Activated CD8-positive, alpha-beta memory T cell treated with anti-CD3 and anti-CD28 coated beads, Interleukin-2, amount 10 ng/mL, durations not matched to agents 7 days and 5 days (primary cell): ENCODE measurements at regions not wholly inside any gene's neighbourhood (a gene's known extent, or its start where the extent isn't known, plus 50 kb on each side); places are given as distances from the start of the nearest gene placed in this dataset.

Source experiments
- ATAC-seq: fragments of 150-1000 bp; cut with Tn5 transposase; one replicate; pipeline ENCODE4 v1.10.0; 2021; ENCODE audit warnings: moderate library complexity
- CTCF ChIA-PET: fragments of 350-600 bp; sonication (Branson Sonifier 250); formaldehyde crosslinking; loops from one replicate; lab custom pipeline; 2021; ENCODE audit warnings: antibody characterized with exemption; lab: Charles Lee
- DNase-seq: peaks from one replicate; pipeline ENCODE4 v3.0.0-alpha.2; 2020
- H3K27ac Mint-ChIP-seq: one replicate; pipeline ENCODE4 v1.8.0; 2021; ENCODE audit warnings: mild to moderate bottlenecking, mixed read lengths
- H3K27me3 Mint-ChIP-seq: one replicate; pipeline ENCODE4 v1.8.0; 2021; ENCODE audit warnings: mixed read lengths
- H3K36me3 Mint-ChIP-seq: one replicate; pipeline ENCODE4 v1.8.0; 2021; ENCODE audit warnings: mild to moderate bottlenecking, mixed read lengths
- H3K4me1 Mint-ChIP-seq: one replicate; pipeline ENCODE4 v1.8.0; 2021; ENCODE audit warnings: mixed read lengths
- H3K4me3 Mint-ChIP-seq: one replicate; pipeline ENCODE4 v1.8.0; 2021; ENCODE audit warnings: mild to moderate bottlenecking, moderate library complexity, mixed read lengths
- H3K9me3 Mint-ChIP-seq: one replicate; pipeline ENCODE4 v1.8.0; 2022; ENCODE audit warnings: low read depth, mixed read lengths

- H3K9me3 Mint-ChIP-seq, result peaks cover 2% of the 10 kb centered on the region
- ATAC-seq, result no peak
- CTCF ChIA-PET, result no interaction called here
- DNase-seq, result no peak
- no peaks in the 10 kb centered on the region for H3K36me3 Mint-ChIP-seq
- no peak overlapping the region for H3K4me3 Mint-ChIP-seq
- H3K4me1 Mint-ChIP-seq, result no peaks in the 10 kb centered on the region
- no peak overlapping the region for H3K27ac Mint-ChIP-seq
- H3K27me3 Mint-ChIP-seq, result no peaks in the 10 kb centered on the region
These were observed 331.1 kb downstream of the HTR7 start for GRCh38 chr10:90526721-90527120.

GRCh38 chr10:90530521-90530920, 327.3 kb downstream of the HTR7 start:
- no peaks in the 10 kb centered on the region for H3K4me1 Mint-ChIP-seq
- no peak overlapping the region for H3K27ac Mint-ChIP-seq
- no peaks in the 10 kb centered on the region for H3K36me3 Mint-ChIP-seq
- no peak overlapping the region for H3K4me3 Mint-ChIP-seq
- ATAC-seq, result no peak
- no peaks in the 10 kb centered on the region for H3K9me3 Mint-ChIP-seq
- no peaks in the 10 kb centered on the region for H3K27me3 Mint-ChIP-seq
- CTCF ChIA-PET, result no interaction called here
- no peak for DNase-seq

- Mint-ChIP-seq H3K9me3 (peaks cover 2% of the 10 kb centered on the region), H3K4me1 (no peaks in the 10 kb centered on the region), H3K36me3 (no peaks in the 10 kb centered on the region), H3K27me3 (no peaks in the 10 kb centered on the region), H3K4me3 (no peak overlapping the region), H3K27ac (no peak overlapping the region)
- CTCF ChIA-PET, result no interaction called here
- DNase-seq (no peak), ATAC-seq (no peak)
These were observed 300.5 kb downstream of the HTR7 start for GRCh38 chr10:90557385-90557784.

- Mint-ChIP-seq H3K27me3 (no peaks in the 10 kb centered on the region), H3K4me1 (no peaks in the 10 kb centered on the region), H3K4me3 (no peak overlapping the region), H3K27ac (no peak overlapping the region), H3K9me3 (peaks cover 2% of the 10 kb centered on the region), H3K36me3 (no peaks in the 10 kb centered on the region)
- CTCF ChIA-PET, result no interaction called here
- no peak for ATAC-seq
- no peak for DNase-seq
These were observed 297.5 kb downstream of the HTR7 start for GRCh38 chr10:90560331-90560730.

- Mint-ChIP-seq H3K27ac (no peak overlapping the region), H3K4me1 (no peaks in the 10 kb centered on the region), H3K27me3 (no peaks in the 10 kb centered on the region), H3K4me3 (no peak overlapping the region), H3K9me3 (no peaks in the 10 kb centered on the region), H3K36me3 (no peaks in the 10 kb centered on the region)
- DNase-seq (no peak), ATAC-seq (no peak)
- CTCF ChIA-PET, result no interaction called here
These were observed 296.2 kb downstream of the HTR7 start for GRCh38 chr10:90561666-90562065.

- H3K9me3 Mint-ChIP-seq, result no peaks in the 10 kb centered on the region
- no peak overlapping the region for H3K4me3 Mint-ChIP-seq
- no peaks in the 10 kb centered on the region for H3K27me3 Mint-ChIP-seq
- no peaks in the 10 kb centered on the region for H3K36me3 Mint-ChIP-seq
- CTCF ChIA-PET, result no interaction called here
- H3K27ac Mint-ChIP-seq, result no peak overlapping the region
- H3K4me1 Mint-ChIP-seq, result no peaks in the 10 kb centered on the region
- DNase-seq (no peak), ATAC-seq (no peak)
These were observed 286.2 kb downstream of the HTR7 start for GRCh38 chr10:90571481-90572258.

- Mint-ChIP-seq H3K4me1 (no peaks in the 10 kb centered on the region), H3K27ac (no peak overlapping the region), H3K9me3 (no peaks in the 10 kb centered on the region), H3K4me3 (no peak overlapping the region), H3K36me3 (no peaks in the 10 kb centered on the region), H3K27me3 (no peaks in the 10 kb centered on the region)
- DNase-seq (no peak), ATAC-seq (no peak)
- CTCF ChIA-PET, result no interaction called here
These were observed 282.7 kb downstream of the HTR7 start for GRCh38 chr10:90575125-90575524.

- H3K4me1 Mint-ChIP-seq, result no peaks in the 10 kb centered on the region
- H3K36me3 Mint-ChIP-seq, result no peaks in the 10 kb centered on the region
- ATAC-seq (no peak), DNase-seq (no peak)
- no peak overlapping the region for H3K27ac Mint-ChIP-seq
- H3K9me3 Mint-ChIP-seq, result no peaks in the 10 kb centered on the region
- no peaks in the 10 kb centered on the region for H3K27me3 Mint-ChIP-seq
- no peak overlapping the region for H3K4me3 Mint-ChIP-seq
- CTCF ChIA-PET, result no interaction called here
These were observed 280.3 kb downstream of the HTR7 start for GRCh38 chr10:90577569-90577968.

GRCh38 chr10:90579602-90580242, 278.1 kb downstream of the HTR7 start:
- H3K9me3 Mint-ChIP-seq, result no peaks in the 10 kb centered on the region
- ATAC-seq (no peak), DNase-seq (no peak)
- H3K4me1 Mint-ChIP-seq, result no peaks in the 10 kb centered on the region
- H3K4me3 Mint-ChIP-seq, result no peak overlapping the region
- CTCF ChIA-PET, result no interaction called here
- no peaks in the 10 kb centered on the region for H3K36me3 Mint-ChIP-seq
- no peaks in the 10 kb centered on the region for H3K27me3 Mint-ChIP-seq
- H3K27ac Mint-ChIP-seq, result no peak overlapping the region

- Mint-ChIP-seq H3K4me1 (no peaks in the 10 kb centered on the region), H3K36me3 (no peaks in the 10 kb centered on the region), H3K27ac (no peak overlapping the region), H3K9me3 (no peaks in the 10 kb centered on the region), H3K27me3 (no peaks in the 10 kb centered on the region), H3K4me3 (no peak overlapping the region)
- CTCF ChIA-PET, result no interaction called here
- no peak for DNase-seq
- no peak for ATAC-seq
These were observed 274.4 kb downstream of the HTR7 start for GRCh38 chr10:90583416-90583815.

- ATAC-seq, result no peak
These were observed 270.8 kb downstream of the HTR7 start for GRCh38 chr10:90587081-90587491.

GRCh38 chr10:90587561-90587960, 270.3 kb downstream of the HTR7 start:
- Mint-ChIP-seq H3K4me1 (no peaks in the 10 kb centered on the region), H3K4me3 (no peak overlapping the region), H3K27ac (no peak overlapping the region), H3K27me3 (no peaks in the 10 kb centered on the region), H3K9me3 (no peaks in the 10 kb centered on the region), H3K36me3 (no peaks in the 10 kb centered on the region)
- CTCF ChIA-PET, result no interaction called here
- ATAC-seq (no peak), DNase-seq (no peak)

More at GRCh38 chr10:90587081-90587491, 270.8 kb downstream of the HTR7 start:
- no peak overlapping the region for H3K4me3 Mint-ChIP-seq
- no peaks in the 10 kb centered on the region for H3K4me1 Mint-ChIP-seq
- no peak for DNase-seq
- H3K27me3 Mint-ChIP-seq, result no peaks in the 10 kb centered on the region
- CTCF ChIA-PET, result no interaction called here
- no peak overlapping the region for H3K27ac Mint-ChIP-seq
- no peaks in the 10 kb centered on the region for H3K9me3 Mint-ChIP-seq
- no peaks in the 10 kb centered on the region for H3K36me3 Mint-ChIP-seq

GRCh38 chr10:90588222-90588621, 269.6 kb downstream of the HTR7 start:
- DNase-seq, result no peak
- Mint-ChIP-seq H3K27ac (no peak overlapping the region), H3K9me3 (no peaks in the 10 kb centered on the region), H3K27me3 (no peaks in the 10 kb centered on the region), H3K4me1 (no peaks in the 10 kb centered on the region), H3K36me3 (no peaks in the 10 kb centered on the region), H3K4me3 (no peak overlapping the region)
- no peak for ATAC-seq
- CTCF ChIA-PET, result no interaction called here

GRCh38 chr10:90589825-90590224, 268.0 kb downstream of the HTR7 start:
- Mint-ChIP-seq H3K4me3 (no peak overlapping the region), H3K27me3 (no peaks in the 10 kb centered on the region), H3K4me1 (no peaks in the 10 kb centered on the region), H3K27ac (no peak overlapping the region), H3K36me3 (no peaks in the 10 kb centered on the region), H3K9me3 (no peaks in the 10 kb centered on the region)
- ATAC-seq, result no peak
- DNase-seq, result no peak
- CTCF ChIA-PET, result interaction anchor here (1.1 kb wide), 1 partner anchor 8 kb away, joined by 3 read pairs; no protein-coding TSS in a partner anchor
